Mammary epithelial cell (primary cell): ENCODE measurements at regions not wholly inside any gene's neighbourhood (a gene's known extent, or its start where the extent isn't known, plus 50 kb on each side); places are given as distances from the start of the nearest gene placed in this dataset.

Experiments used
- CTCF ChIP-seq, 2 donors: IDR thresholded peaks in 1 of 2; conservative IDR thresholded peaks in 1 of 2; 2 replicates each; pipeline ENCODE4 v1.5.1; 2011 to 2012; ENCODE audit warnings: inconsistent platforms in 2 of 2, low read length in 2 of 2, mild to moderate bottlenecking in 2 of 2, control low read depth in 1 of 2, low read depth in 1 of 2; ENCODE audit not compliant: insufficient read depth in 1 of 2; ENCODE audit errors: extremely low read depth in 1 of 2
- EZH2 ChIP-seq: IDR thresholded peaks from 2 replicates; pipeline ENCODE4 v1.6.1; 2012; ENCODE audit warnings: low read length, inconsistent platforms, borderline replicate concordance

- no peak for TF ChIP-seq EZH2
- no peak for TF ChIP-seq CTCF (conservative IDR thresholded peaks at IDR 0.05 in 1 of 2, IDR thresholded peaks at IDR 0.05 in 1 of 2; ENCODE audit: extremely low read depth in 1 of 2, insufficient read depth in 1 of 2, low read depth in 1 of 2, low read length in 2 of 2)
Measured at GRCh38 chr4:189514209-189514608, 426.5 kb upstream of the FRG1 start.
